ENCODE measurements at regions not wholly inside any gene's neighbourhood (a gene's known extent, or its start where the extent isn't known, plus 50 kb on each side); places are given as distances from the start of the nearest gene placed in this dataset.

GRCh38 chr4:189367832-189368231 lies 572.8 kb upstream of the FRG1 start:
- no peak for DNase-seq
- Mint-ChIP-seq H3K4me1 (ENCODE audit: low read depth, unreplicated experiment) (no peaks in the 10 kb centered on the region), H3K9me3 (ENCODE audit: low read depth, unreplicated experiment) (peaks cover 3% of the 10 kb centered on the region), H3K27ac (ENCODE audit: unreplicated experiment) (no peak overlapping the region), H3K27me3 (ENCODE audit: unreplicated experiment) (no peaks in the 10 kb centered on the region), H3K4me3 (ENCODE audit: low read depth, unreplicated experiment) (no peak overlapping the region), H3K36me3 (ENCODE audit: insufficient read depth, unreplicated experiment) (no peaks in the 10 kb centered on the region)
- TF ChIP-seq, protein P1, sequence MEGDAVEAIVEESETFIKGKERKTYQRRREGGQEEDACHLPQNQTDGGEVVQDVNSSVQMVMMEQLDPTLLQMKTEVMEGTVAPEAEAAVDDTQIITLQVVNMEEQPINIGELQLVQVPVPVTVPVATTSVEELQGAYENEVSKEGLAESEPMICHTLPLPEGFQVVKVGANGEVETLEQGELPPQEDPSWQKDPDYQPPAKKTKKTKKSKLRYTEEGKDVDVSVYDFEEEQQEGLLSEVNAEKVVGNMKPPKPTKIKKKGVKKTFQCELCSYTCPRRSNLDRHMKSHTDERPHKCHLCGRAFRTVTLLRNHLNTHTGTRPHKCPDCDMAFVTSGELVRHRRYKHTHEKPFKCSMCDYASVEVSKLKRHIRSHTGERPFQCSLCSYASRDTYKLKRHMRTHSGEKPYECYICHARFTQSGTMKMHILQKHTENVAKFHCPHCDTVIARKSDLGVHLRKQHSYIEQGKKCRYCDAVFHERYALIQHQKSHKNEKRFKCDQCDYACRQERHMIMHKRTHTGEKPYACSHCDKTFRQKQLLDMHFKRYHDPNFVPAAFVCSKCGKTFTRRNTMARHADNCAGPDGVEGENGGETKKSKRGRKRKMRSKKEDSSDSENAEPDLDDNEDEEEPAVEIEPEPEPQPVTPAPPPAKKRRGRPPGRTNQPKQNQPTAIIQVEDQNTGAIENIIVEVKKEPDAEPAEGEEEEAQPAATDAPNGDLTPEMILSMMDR (IDR thresholded peaks at IDR 0.05; ENCODE audit: unreplicated experiment) = no peak
- CTCF ChIA-PET = no interaction called here
- intact Hi-C loops (cut with micrococcal nuclease; ENCODE audit: unreplicated experiment) = no loop called here
- no TSS peak for BruUV-seq (replicated peaks)

DNA sequence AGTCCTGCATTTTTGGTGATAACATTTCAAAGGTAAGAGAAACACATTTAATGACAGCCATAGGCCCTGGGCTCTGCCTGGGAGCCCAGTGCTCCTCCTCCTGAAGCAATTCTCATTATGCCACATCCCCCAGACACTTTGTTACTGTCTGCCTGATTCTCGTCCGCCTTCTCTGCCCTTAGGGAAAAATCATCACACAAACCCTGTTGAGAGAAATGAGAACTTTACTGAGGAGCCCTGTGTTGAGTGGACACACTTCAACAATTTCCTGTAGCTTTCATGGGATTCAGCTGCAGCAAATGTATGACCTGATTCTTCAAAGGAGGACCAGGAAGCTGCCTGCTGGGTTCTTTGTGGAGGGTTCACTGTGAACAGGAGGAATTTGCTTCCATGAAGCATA lies 566.5 kb upstream of the FRG1 start:
- intact Hi-C loops (cut with micrococcal nuclease; ENCODE audit: unreplicated experiment) = no loop called here
- no peaks in the 10 kb centered on the region for H3K36me3 Mint-ChIP-seq (ENCODE audit: insufficient read depth, unreplicated experiment)
- peaks cover 6% of the 10 kb centered on the region for H3K9me3 Mint-ChIP-seq (ENCODE audit: low read depth, unreplicated experiment)
- H3K4me1 Mint-ChIP-seq (ENCODE audit: low read depth, unreplicated experiment) = no peaks in the 10 kb centered on the region
- BruUV-seq (replicated peaks) = no TSS peak
- CTCF ChIA-PET = no interaction called here
- H3K27ac Mint-ChIP-seq (ENCODE audit: unreplicated experiment) = no peak overlapping the region
- TF ChIP-seq, protein P1 (IDR thresholded peaks at IDR 0.05; ENCODE audit: unreplicated experiment) = no peak
- H3K27me3 Mint-ChIP-seq (ENCODE audit: unreplicated experiment) = no peaks in the 10 kb centered on the region
- H3K4me3 Mint-ChIP-seq (ENCODE audit: low read depth, unreplicated experiment) = no peak overlapping the region
- no peak for DNase-seq

GRCh38 chr4:189376901-189377300 lies 563.8 kb upstream of the FRG1 start:
- BruUV-seq (replicated peaks) = no TSS peak
- intact Hi-C loops (cut with micrococcal nuclease; ENCODE audit: unreplicated experiment) = no loop called here
- DNase-seq = no peak
- no peak overlapping the region for H3K27ac Mint-ChIP-seq (ENCODE audit: unreplicated experiment)
- H3K9me3 Mint-ChIP-seq (ENCODE audit: low read depth, unreplicated experiment) = peaks cover 2% of the 10 kb centered on the region
- CTCF ChIA-PET = no interaction called here
- H3K4me3 Mint-ChIP-seq (ENCODE audit: low read depth, unreplicated experiment) = no peak overlapping the region
- TF ChIP-seq, protein P1 (IDR thresholded peaks at IDR 0.05; ENCODE audit: unreplicated experiment) = no peak
- H3K4me1 Mint-ChIP-seq (ENCODE audit: low read depth, unreplicated experiment) = no peaks in the 10 kb centered on the region
- no peaks in the 10 kb centered on the region for H3K27me3 Mint-ChIP-seq (ENCODE audit: unreplicated experiment)
- no peaks in the 10 kb centered on the region for H3K36me3 Mint-ChIP-seq (ENCODE audit: insufficient read depth, unreplicated experiment)

DNA sequence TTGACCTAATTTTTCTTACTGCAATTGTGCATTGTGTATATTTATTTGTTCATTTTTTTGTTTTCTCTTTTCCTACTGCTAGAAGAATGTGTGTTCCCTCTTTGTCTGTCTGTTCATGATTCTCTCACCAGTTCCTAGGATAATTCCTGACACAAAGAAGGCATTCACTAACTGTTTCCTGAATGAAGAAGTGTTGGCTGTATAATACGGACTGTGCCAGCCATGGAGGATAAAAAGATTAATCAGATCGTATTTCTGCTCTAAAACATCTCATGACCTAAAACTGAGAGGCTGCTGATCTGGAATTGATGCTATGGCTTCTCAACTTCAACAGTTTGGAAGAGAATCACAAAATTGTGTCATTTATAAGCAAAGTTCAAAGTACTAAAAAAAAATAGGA lies 563.1 kb upstream of the FRG1 start:
- Mint-ChIP-seq H3K4me3 (ENCODE audit: low read depth, unreplicated experiment) (no peak overlapping the region), H3K27me3 (ENCODE audit: unreplicated experiment) (no peaks in the 10 kb centered on the region), H3K36me3 (ENCODE audit: insufficient read depth, unreplicated experiment) (no peaks in the 10 kb centered on the region), H3K27ac (ENCODE audit: unreplicated experiment) (no peak overlapping the region), H3K9me3 (ENCODE audit: low read depth, unreplicated experiment) (peaks cover 2% of the 10 kb centered on the region), H3K4me1 (ENCODE audit: low read depth, unreplicated experiment) (no peaks in the 10 kb centered on the region)
- no TSS peak for BruUV-seq (replicated peaks)
- CTCF ChIA-PET = no interaction called here
- intact Hi-C loops (cut with micrococcal nuclease; ENCODE audit: unreplicated experiment) = no loop called here
- no peak for DNase-seq
- TF ChIP-seq, protein P1 (IDR thresholded peaks at IDR 0.05; ENCODE audit: unreplicated experiment) = no peak
